Upper lobe of left lung (tissue), 4 donors: ENCODE measurements at regions not wholly inside any gene's neighbourhood (a gene's known extent, or its start where the extent isn't known, plus 50 kb on each side); places are given as distances from the start of the nearest gene placed in this dataset.

Source experiments
- POLR2A ChIP-seq, 4 donors: fragments of 450-650 bp; IDR thresholded peaks; one replicate each; pipeline ENCODE4 v1.5.1; 2016 to 2017; ENCODE audit warnings: antibody characterized with exemption in 4 of 4, mild to moderate bottlenecking in 2 of 4
- POLR2AphosphoS5 ChIP-seq, 2 donors: sonication (generic); formaldehyde crosslinking; IDR thresholded peaks; one replicate each; pipeline ENCODE4 v1.5.1; 2017; ENCODE audit warnings: antibody characterized with exemption in 2 of 2
- TF ChIP-seq, protein P1 (sequence below), 6 experiments: fragments of 450-650 bp in 4 of 6; fragments of 200-600 bp in 2 of 6; sonication (generic) in 2 of 6; IDR thresholded peaks; one replicate each; pipeline ENCODE4 v1.5.1; 2016 to 2019; ENCODE audit warnings: antibody characterized with exemption in 6 of 6

- TF ChIP-seq, protein P1, sequence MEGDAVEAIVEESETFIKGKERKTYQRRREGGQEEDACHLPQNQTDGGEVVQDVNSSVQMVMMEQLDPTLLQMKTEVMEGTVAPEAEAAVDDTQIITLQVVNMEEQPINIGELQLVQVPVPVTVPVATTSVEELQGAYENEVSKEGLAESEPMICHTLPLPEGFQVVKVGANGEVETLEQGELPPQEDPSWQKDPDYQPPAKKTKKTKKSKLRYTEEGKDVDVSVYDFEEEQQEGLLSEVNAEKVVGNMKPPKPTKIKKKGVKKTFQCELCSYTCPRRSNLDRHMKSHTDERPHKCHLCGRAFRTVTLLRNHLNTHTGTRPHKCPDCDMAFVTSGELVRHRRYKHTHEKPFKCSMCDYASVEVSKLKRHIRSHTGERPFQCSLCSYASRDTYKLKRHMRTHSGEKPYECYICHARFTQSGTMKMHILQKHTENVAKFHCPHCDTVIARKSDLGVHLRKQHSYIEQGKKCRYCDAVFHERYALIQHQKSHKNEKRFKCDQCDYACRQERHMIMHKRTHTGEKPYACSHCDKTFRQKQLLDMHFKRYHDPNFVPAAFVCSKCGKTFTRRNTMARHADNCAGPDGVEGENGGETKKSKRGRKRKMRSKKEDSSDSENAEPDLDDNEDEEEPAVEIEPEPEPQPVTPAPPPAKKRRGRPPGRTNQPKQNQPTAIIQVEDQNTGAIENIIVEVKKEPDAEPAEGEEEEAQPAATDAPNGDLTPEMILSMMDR (IDR thresholded peaks at IDR 0.05): no peak
- no peak for TF ChIP-seq POLR2A (IDR thresholded peaks at IDR 0.05)
- no peak for TF ChIP-seq POLR2AphosphoS5 (IDR thresholded peaks at IDR 0.05)
Measured at GRCh38 chr1:43052322-43052721, 93.7 kb upstream of the SLC2A1 start.
